ENCODE measurements at regions not wholly inside any gene's neighbourhood (a gene's known extent, or its start where the extent isn't known, plus 50 kb on each side); places are given as distances from the start of the nearest gene placed in this dataset.
"Not testable (repeated sequence)": the region's sequence is repeated elsewhere in the genome, so short reads cannot be mapped to it uniquely, and the experiment has no call there.

GRCh38 chrX:82528525-82528924 is 979.6 kb upstream of the POU3F4 start:
- Mint-ChIP-seq H3K9me3 (peaks cover 27% of the 10 kb centered on the region), H3K27ac (no peak overlapping the region), H3K36me3 (ENCODE audit: low read depth) (no peaks in the 10 kb centered on the region), H3K4me1 (no peaks in the 10 kb centered on the region), H3K27me3 (ENCODE audit: low read depth, poor library complexity) (no peaks in the 10 kb centered on the region), H3K4me3 (no peak overlapping the region)
- no peak for TF ChIP-seq CTCF (IDR thresholded peaks at IDR 0.05)
- no peak for DNase-seq

- DNase-seq, result no peak
- peaks cover 11% of the 10 kb centered on the region for H3K9me3 Mint-ChIP-seq
- no peaks in the 10 kb centered on the region for H3K36me3 Mint-ChIP-seq (ENCODE audit: low read depth)
- H3K27me3 Mint-ChIP-seq (ENCODE audit: low read depth, poor library complexity), result no peaks in the 10 kb centered on the region
- no peak overlapping the region for H3K27ac Mint-ChIP-seq
- no peak for TF ChIP-seq CTCF (IDR thresholded peaks at IDR 0.05)
- H3K4me3 Mint-ChIP-seq, result no peak overlapping the region
- H3K4me1 Mint-ChIP-seq, result no peaks in the 10 kb centered on the region
Measured at GRCh38 chrX:82534086-82534597, 973.9 kb upstream of the POU3F4 start.

- not testable (repeated sequence) for H3K4me1 Mint-ChIP-seq; DNase-seq; H3K36me3 Mint-ChIP-seq (ENCODE audit: low read depth); H3K4me3 Mint-ChIP-seq; H3K27ac Mint-ChIP-seq; H3K27me3 Mint-ChIP-seq (ENCODE audit: low read depth, poor library complexity)
- H3K9me3 Mint-ChIP-seq, result peaks cover 26% of the 10 kb centered on the region
Measured at GRCh38 chrX:82537205-82537604, 970.9 kb upstream of the POU3F4 start.

- TF ChIP-seq CTCF (IDR thresholded peaks at IDR 0.05), result no peak
- Mint-ChIP-seq H3K27ac (no peak overlapping the region), H3K4me1 (no peaks in the 10 kb centered on the region), H3K9me3 (peaks cover 52% of the 10 kb centered on the region), H3K27me3 (ENCODE audit: low read depth, poor library complexity) (no peaks in the 10 kb centered on the region), H3K4me3 (no peak overlapping the region), H3K36me3 (ENCODE audit: low read depth) (no peaks in the 10 kb centered on the region)
- no peak for DNase-seq
Measured at GRCh38 chrX:82541822-82542221, 966.3 kb upstream of the POU3F4 start.

- not testable (repeated sequence) for H3K27ac Mint-ChIP-seq; DNase-seq; H3K4me1 Mint-ChIP-seq; H3K36me3 Mint-ChIP-seq (ENCODE audit: low read depth); H3K4me3 Mint-ChIP-seq; H3K27me3 Mint-ChIP-seq (ENCODE audit: low read depth, poor library complexity)
- peaks cover 45% of the 10 kb centered on the region for H3K9me3 Mint-ChIP-seq
Measured at GRCh38 chrX:82552201-82552600, 955.9 kb upstream of the POU3F4 start.

- H3K27me3 Mint-ChIP-seq (ENCODE audit: low read depth, poor library complexity), result peaks cover 3% of the 10 kb centered on the region
- no peak overlapping the region for H3K4me3 Mint-ChIP-seq
- H3K9me3 Mint-ChIP-seq, result peaks cover 62% of the 10 kb centered on the region
- DNase-seq, result no peak
- H3K4me1 Mint-ChIP-seq, result no peaks in the 10 kb centered on the region
- no peaks in the 10 kb centered on the region for H3K36me3 Mint-ChIP-seq (ENCODE audit: low read depth)
- no peak for TF ChIP-seq CTCF (IDR thresholded peaks at IDR 0.05)
- H3K27ac Mint-ChIP-seq, result no peak overlapping the region
Measured at GRCh38 chrX:82556588-82556987, 951.5 kb upstream of the POU3F4 start.

GRCh38 chrX:82585868-82586267 is 922.2 kb upstream of the POU3F4 start:
- H3K4me3 Mint-ChIP-seq, result no peak overlapping the region
- TF ChIP-seq CTCF (IDR thresholded peaks at IDR 0.05), result no peak
- no peaks in the 10 kb centered on the region for H3K36me3 Mint-ChIP-seq (ENCODE audit: low read depth)
- DNase-seq, result no peak
- peaks cover 24% of the 10 kb centered on the region for H3K9me3 Mint-ChIP-seq
- H3K27ac Mint-ChIP-seq, result no peak overlapping the region
- H3K27me3 Mint-ChIP-seq (ENCODE audit: low read depth, poor library complexity), result no peaks in the 10 kb centered on the region
- no peaks in the 10 kb centered on the region for H3K4me1 Mint-ChIP-seq
